Gastrocnemius medialis (tissue), 4 donors: ENCODE measurements at regions not wholly inside any gene's neighbourhood (a gene's known extent, or its start where the extent isn't known, plus 50 kb on each side); places are given as distances from the start of the nearest gene placed in this dataset.

ENCODE experiments used
- ATAC-seq, 2 donors: fragments of 150-250 bp; one replicate each; pipeline ENCODE4 v1.9.1; 2016
- DNase-seq, 2 donors: peaks; one replicate each; pipeline ENCODE4 v3.0.0-alpha.2; 2019
- H3K27ac ChIP-seq, 4 donors: fragments of 200-600 bp; sonication (generic); 1 replicate in 1 of 4; 2 replicates in 3 of 4; pipeline ENCODE4 v1.5.1; 2016 to 2018; ENCODE audit warnings: mild to moderate bottlenecking in 2 of 4, moderate library complexity in 1 of 4
- H3K27me3 ChIP-seq, 3 donors: fragments of 200-600 bp; sonication (generic) in 2 of 3; 1 replicate in 1 of 3; 2 replicates in 2 of 3; pipeline versions ENCODE4 v1.5.1 to v1.6.0; 2016 to 2019; ENCODE audit warnings: mild to moderate bottlenecking in 1 of 3, moderate library complexity in 1 of 3
- H3K36me3 ChIP-seq, 2 donors: fragments of 200-600 bp; sonication (generic) in 1 of 2; one replicate each; pipeline ENCODE4 v1.5.1; 2017 to 2018
- H3K4me1 ChIP-seq, 2 donors: fragments of 200-600 bp; sonication (generic) in 1 of 2; one replicate each; pipeline ENCODE4 v1.5.1; 2016 to 2017; ENCODE audit warnings: mild to moderate bottlenecking in 2 of 2
- H3K4me3 ChIP-seq, 4 donors: fragments of 200-600 bp; sonication (generic) in 3 of 4; 1 replicate in 1 of 4; 2 replicates in 3 of 4; pipeline ENCODE4 v1.5.1; 2016 to 2019; ENCODE audit warnings: mild to moderate bottlenecking in 2 of 4
- H3K9me3 ChIP-seq, 3 donors: fragments of 200-600 bp; sonication (generic) in 2 of 3; 1 replicate in 1 of 3; 2 replicates in 2 of 3; pipeline ENCODE4 v1.5.1; 2016 to 2019
- CTCF ChIP-seq, 5 experiments: fragments of 450-650 bp in 3 of 5; fragments of 200-600 bp in 2 of 5; sonication (generic) in 2 of 5; IDR thresholded peaks in 4 of 5; conservative IDR thresholded peaks in 1 of 5; 1 replicate in 4 of 5; 2 replicates in 1 of 5; pipeline ENCODE4 v1.5.1; 2016 to 2019; ENCODE audit warnings: antibody characterized with exemption in 5 of 5, mild to moderate bottlenecking in 3 of 5, moderate library complexity in 3 of 5
- POLR2A ChIP-seq, 2 donors: fragments of 450-650 bp; IDR thresholded peaks; one replicate each; pipeline ENCODE4 v1.6.1; 2017; ENCODE audit warnings: antibody characterized with exemption in 2 of 2, mild to moderate bottlenecking in 2 of 2, moderate library complexity in 2 of 2
- in situ Hi-C, 4 donors: fragments of 200-750 bp; cut with MboI; loops; one replicate each; pipeline versions ENCODE4 v1.15.0 to v1.8.0; 2017; ENCODE audit warnings: low sequenced_read_pairs in 4 of 4
- intact Hi-C: fragments of 100-400 bp; cut with DNase I; formaldehyde crosslinking; loops from one replicate; pipeline ENCODE4 v1.15.1; 2023; ENCODE audit warnings: low total_unique reads

- no peak for TF ChIP-seq CTCF (IDR thresholded peaks at IDR 0.05 in 4 of 5, conservative IDR thresholded peaks at IDR 0.05 in 1 of 5)
- no peak for TF ChIP-seq POLR2A (IDR thresholded peaks at IDR 0.05)
- Histone ChIP-seq H3K27ac (no peak overlapping the region), H3K4me3 (no peak overlapping the region), H3K9me3 (no peaks in the 10 kb centered on the region), H3K27me3 (no peaks in the 10 kb centered on the region), H3K4me1 (no peaks in the 10 kb centered on the region), H3K36me3 (no peaks in the 10 kb centered on the region)
- intact Hi-C loops (no loop called here), in situ Hi-C loops (no loop called here)
- ATAC-seq (no peak), DNase-seq (no peak)
Measured at GRCh38 chr3:181134873-181135272, 145.3 kb upstream of the DNAJC19 start.

GRCh38 chr3:181133832-181134231, 144.3 kb upstream of the DNAJC19 start:
- Histone ChIP-seq H3K27me3 (no peaks in the 10 kb centered on the region), H3K4me1 (no peaks in the 10 kb centered on the region), H3K4me3 (no peak overlapping the region), H3K36me3 (no peaks in the 10 kb centered on the region), H3K27ac (no peak overlapping the region), H3K9me3 (no peaks in the 10 kb centered on the region)
- intact Hi-C loops (no loop called here), in situ Hi-C loops (no loop called here)
- ATAC-seq (no peak), DNase-seq (no peak)
- TF ChIP-seq POLR2A (IDR thresholded peaks at IDR 0.05) = no peak
- TF ChIP-seq CTCF (IDR thresholded peaks at IDR 0.05 in 4 of 5, conservative IDR thresholded peaks at IDR 0.05 in 1 of 5) = no peak

GRCh38 chr3:181105646-181106045, 116.1 kb upstream of the DNAJC19 start:
- peaks cover 0 to 3% (median 0%) of the 10 kb centered on the region in 3 donors for H3K9me3 ChIP-seq
- no peak overlapping the region for H3K4me3 ChIP-seq
- H3K27me3 ChIP-seq = no peaks in the 10 kb centered on the region
- H3K4me1 ChIP-seq = no peaks in the 10 kb centered on the region
- in situ Hi-C loops = no loop called here
- intact Hi-C loops = no loop called here
- no peak for ATAC-seq
- no peak for DNase-seq
- TF ChIP-seq POLR2A (IDR thresholded peaks at IDR 0.05) (no peak), CTCF (IDR thresholded peaks at IDR 0.05 in 4 of 5, conservative IDR thresholded peaks at IDR 0.05 in 1 of 5) (no peak)
- no peak overlapping the region for H3K27ac ChIP-seq
- no peaks in the 10 kb centered on the region for H3K36me3 ChIP-seq

GRCh38 chr3:181103605-181104004, 114.1 kb upstream of the DNAJC19 start:
- no peak overlapping the region for H3K4me3 ChIP-seq

More at GRCh38 chr3:181103605-181104004, 114.1 kb upstream of the DNAJC19 start:
- intact Hi-C loops (no loop called here), in situ Hi-C loops (no loop called here)
- H3K36me3 ChIP-seq = no peaks in the 10 kb centered on the region
- H3K27ac ChIP-seq = no peak overlapping the region
- TF ChIP-seq POLR2A (IDR thresholded peaks at IDR 0.05) (no peak), CTCF (IDR thresholded peaks at IDR 0.05 in 4 of 5, conservative IDR thresholded peaks at IDR 0.05 in 1 of 5) (no peak)
- no peak for ATAC-seq
- H3K4me1 ChIP-seq = no peaks in the 10 kb centered on the region
- no peak for DNase-seq
- no peaks in the 10 kb centered on the region for H3K27me3 ChIP-seq
- peaks cover 0 to 3% (median 0%) of the 10 kb centered on the region in 3 donors for H3K9me3 ChIP-seq
